H1 (cell line): ENCODE measurements at regions not wholly inside any gene's neighbourhood (a gene's known extent, or its start where the extent isn't known, plus 50 kb on each side); places are given as distances from the start of the nearest gene placed in this dataset.

Experiments
- CTCF ChIA-PET: fragments of 300-600 bp; sonication (Branson Sonifier 250); formaldehyde crosslinking; loops from one replicate; lab custom pipeline; 2021; ENCODE audit not compliant: partially characterized antibody; lab: Charles Lee
- POLR2A ChIA-PET: fragments of 300-600 bp; sonication (Branson Sonifier 250); formaldehyde crosslinking; loops from one replicate; lab custom pipeline; 2021; ENCODE audit warnings: inconsistent platforms; ENCODE audit not compliant: partially characterized antibody; lab: Charles Lee
- DNase-seq, 2 experiments: peaks; one replicate each; pipeline versions ENCODE4 v3.0.0 to v3.0.0-alpha.2; 2010 to 2022; ENCODE audit warnings: low spot score in 2 of 2, low read depth in 1 of 2, mixed read lengths in 1 of 2
- FAIRE-seq: peaks from 2 replicates; lab custom pipeline; 2011; peaks lifted over from hg19 to GRCh38; lab: Jason Lieb, UNC
- H2AFZ ChIP-seq: 2 replicates; pipeline ENCODE4 v1.8.1; 2012; ENCODE audit warnings: low read length, inconsistent platforms
- H2AK5ac ChIP-seq: 2 replicates; pipeline ENCODE4 v1.6.1; 2013; ENCODE audit warnings: low read depth, low read length
- H2BK120ac ChIP-seq: replicated peaks from 2 replicates; pipeline ENCODE3; 2013; ENCODE audit warnings: low read depth, low read length, inconsistent platforms
- H2BK12ac ChIP-seq: 2 replicates; pipeline ENCODE4 v1.6.1; 2013; ENCODE audit warnings: low read depth, low read length
- H2BK15ac ChIP-seq: 2 replicates; pipeline ENCODE4 v1.6.1; 2013; ENCODE audit warnings: low read length
- H2BK20ac ChIP-seq: 2 replicates; pipeline ENCODE4 v1.6.1; 2013; ENCODE audit warnings: low read length
- H2BK5ac ChIP-seq: 2 replicates; pipeline ENCODE4 v1.6.1; 2013; ENCODE audit warnings: low read depth, low read length
- H3K14ac ChIP-seq: 2 replicates; pipeline ENCODE4 v1.6.1; 2013; ENCODE audit warnings: inconsistent platforms; ENCODE audit not compliant: insufficient read length
- H3K18ac ChIP-seq: 2 replicates; pipeline ENCODE4 v1.6.1; 2013; ENCODE audit warnings: low read length; ENCODE audit errors: extremely low read depth
- H3K23ac ChIP-seq: 2 replicates; pipeline ENCODE4 v1.6.1; 2013; ENCODE audit warnings: inconsistent platforms; ENCODE audit not compliant: insufficient read length
- H3K23me2 ChIP-seq: 2 replicates; pipeline ENCODE4 v1.6.1; 2013; ENCODE audit warnings: low read depth, low read length
- H3K27ac ChIP-seq: 2 replicates; pipeline ENCODE4 v1.6.1; 2011; ENCODE audit warnings: low read depth, low read length, inconsistent platforms
- H3K27me3 ChIP-seq, 4 experiments: replicated peaks in 1 of 4; 1 replicate in 1 of 4; 2 replicates in 3 of 4; pipeline versions ENCODE4 v1.6.1 to v1.8.1; 2011 to 2013; ENCODE audit warnings: low read length in 3 of 4, mild to moderate bottlenecking in 3 of 4, inconsistent platforms in 2 of 4, mixed read lengths in 2 of 4, moderate library complexity in 1 of 4; ENCODE audit not compliant: control insufficient read depth in 3 of 4, insufficient read depth in 3 of 4; ENCODE audit errors: extremely low read depth in 1 of 4
- H3K36me3 ChIP-seq, 4 experiments: 2 replicates each; pipeline versions ENCODE4 v1.6.1 to v1.8.1; 2011 to 2013; ENCODE audit warnings: mild to moderate bottlenecking in 4 of 4, low read length in 3 of 4, moderate library complexity in 2 of 4, control low read depth in 1 of 4, inconsistent platforms in 1 of 4; ENCODE audit not compliant: insufficient read depth in 4 of 4, control insufficient read depth in 2 of 4
- H3K4ac ChIP-seq: replicated peaks from 2 replicates; pipeline ENCODE3; 2013; ENCODE audit warnings: low read length, low read depth, mixed read lengths, inconsistent platforms; ENCODE audit not compliant: insufficient read length
- H3K4me1 ChIP-seq, 4 experiments: replicated peaks in 1 of 4; 1 replicate in 1 of 4; 2 replicates in 3 of 4; pipeline versions ENCODE4 v1.6.1 to v1.8.1; 2011 to 2013; ENCODE audit warnings: low read length in 3 of 4, inconsistent platforms in 2 of 4, mixed read lengths in 1 of 4; ENCODE audit not compliant: insufficient read depth in 4 of 4, control insufficient read depth in 3 of 4
- H3K4me2 ChIP-seq, 2 experiments: 2 replicates each; pipeline versions ENCODE4 v1.6.1 to v1.8.1; 2011 to 2013; ENCODE audit warnings: low read depth in 2 of 2, low read length in 2 of 2, control low read depth in 1 of 2, inconsistent platforms in 1 of 2, mild to moderate bottlenecking in 1 of 2; ENCODE audit not compliant: insufficient read depth in 1 of 2
- H3K4me3 ChIP-seq, 4 experiments: fragments of 200-600, 300-600 bp in 1 of 4; sonication (generic), shearing (Covaris generic), sonication (Bioruptor Twin) in 1 of 4; 2 replicates each; pipeline versions ENCODE4 v1.5.1 to v1.8.1; 2011 to 2016; ENCODE audit warnings: low read length in 4 of 4, low read depth in 3 of 4, control low read depth in 2 of 4, inconsistent platforms in 2 of 4, mild to moderate bottlenecking in 2 of 4, mixed read lengths in 1 of 4, moderate library complexity in 1 of 4; ENCODE audit not compliant: insufficient read depth in 2 of 4; ENCODE audit errors: extremely low read depth in 1 of 4
- H3K56ac ChIP-seq: replicated peaks from 2 replicates; pipeline ENCODE3; 2013; ENCODE audit warnings: low read depth, mild to moderate bottlenecking, mixed read lengths, low read length, inconsistent platforms; ENCODE audit not compliant: insufficient read length
- H3K79me1 ChIP-seq: 2 replicates; pipeline ENCODE4 v1.6.1; 2013; ENCODE audit warnings: low read depth, low read length, control low read depth
- H3K79me2 ChIP-seq, 2 experiments: 2 replicates each; pipeline versions ENCODE4 v1.6.1 to v1.8.1; 2012 to 2013; ENCODE audit warnings: low read length in 2 of 2, mild to moderate bottlenecking in 2 of 2, inconsistent platforms in 1 of 2; ENCODE audit not compliant: insufficient read depth in 2 of 2, control insufficient read depth in 1 of 2
- H3K9ac ChIP-seq, 4 experiments: replicated peaks in 1 of 4; 1 replicate in 1 of 4; 2 replicates in 3 of 4; pipeline versions ENCODE4 v1.6.1 to v1.8.1; 2011 to 2013; ENCODE audit warnings: low read depth in 3 of 4, low read length in 3 of 4, control low read depth in 2 of 4, mild to moderate bottlenecking in 2 of 4, moderate library complexity in 2 of 4, inconsistent platforms in 1 of 4; ENCODE audit errors: extremely low read depth in 1 of 4
- H3K9me3 ChIP-seq, 2 experiments: 2 replicates each; pipeline versions ENCODE4 v1.6.1 to v1.8.1; 2012 to 2013; ENCODE audit warnings: mild to moderate bottlenecking in 2 of 2, moderate library complexity in 2 of 2, control low read depth in 1 of 2, inconsistent platforms in 1 of 2, low read depth in 1 of 2, low read length in 1 of 2, mixed read lengths in 1 of 2; ENCODE audit not compliant: insufficient read depth in 2 of 2
- H4K20me1 ChIP-seq, 2 experiments: replicated peaks in 1 of 2; 2 replicates each; pipeline versions ENCODE3 to v1.8.1; 2011 to 2013; ENCODE audit warnings: inconsistent platforms in 2 of 2, low read length in 2 of 2, mild to moderate bottlenecking in 1 of 2; ENCODE audit not compliant: insufficient read depth in 2 of 2, control insufficient read depth in 1 of 2
- H4K5ac ChIP-seq: 2 replicates; pipeline ENCODE4 v1.6.1; 2013; ENCODE audit warnings: low read length, low read depth, mixed read lengths, inconsistent platforms; ENCODE audit not compliant: insufficient read length
- H4K8ac ChIP-seq: 2 replicates; pipeline ENCODE4 v1.8.0; 2013; ENCODE audit warnings: mild to moderate bottlenecking, moderate library complexity, low read length, inconsistent platforms; ENCODE audit not compliant: insufficient read depth; ENCODE audit errors: extremely low read depth
- H4K91ac ChIP-seq: replicated peaks from 2 replicates; pipeline ENCODE3; 2013; ENCODE audit warnings: low read length, mixed read lengths, inconsistent platforms; ENCODE audit not compliant: insufficient read length
- BRCA1 ChIP-seq: IDR thresholded peaks from 2 replicates; pipeline ENCODE4 v1.6.1; 2012; ENCODE audit warnings: low read depth, low read length, improper control_type of control experiment
- CBX8 ChIP-seq: fragments of 300-800, 300-1000 bp; sonication (generic); IDR thresholded peaks from 2 replicates; pipeline ENCODE4 v1.7.1; 2016; ENCODE audit warnings: low read depth, low read length, borderline replicate concordance
- CTBP2 ChIP-seq: IDR thresholded peaks from 2 replicates; pipeline ENCODE4 v1.7.0; 2011; ENCODE audit warnings: borderline replicate concordance, mild to moderate bottlenecking, moderate library complexity, mixed read lengths, low read length; ENCODE audit not compliant: insufficient read depth, insufficient read length
- GTF2F1 ChIP-seq: IDR thresholded peaks from 2 replicates; pipeline ENCODE4 v1.6.1; 2012; ENCODE audit warnings: low read depth, low read length, improper control_type of control experiment, borderline replicate concordance
- NANOG ChIP-seq: IDR thresholded peaks from 2 replicates; pipeline ENCODE4 v1.6.1; 2011; ENCODE audit warnings: low read length, low read depth, mild to moderate bottlenecking, inconsistent platforms; ENCODE audit not compliant: insufficient read depth, poor library complexity, severe bottlenecking
- TCF12 ChIP-seq: IDR thresholded peaks from 2 replicates; pipeline ENCODE4 v1.6.1; 2011; ENCODE audit warnings: low read depth, mild to moderate bottlenecking, low read length
- TEAD4 ChIP-seq: IDR thresholded peaks from 2 replicates; pipeline ENCODE4 v1.6.1; 2012; ENCODE audit warnings: low read depth, low read length, inconsistent platforms, mixed read lengths
- WGBS, 2 experiments: shearing (Covaris generic) in 1 of 2; methylation state at CpG; one replicate each; pipeline versions ENCODE4 v1.1.6 to v1.1.7; 2013 to 2015; ENCODE audit warnings: low lambda C conversion rate in 2 of 2, mixed read lengths in 2 of 2, inconsistent platforms in 1 of 2, low coverage in 1 of 2, missing lambda C conversion rate in 1 of 2; ENCODE audit not compliant: insufficient replicate concordance in 2 of 2, insufficient coverage in 1 of 2, insufficient read length in 1 of 2; ENCODE audit errors: extremely low coverage in 1 of 2, missing lambda C conversion rate in 1 of 2; 5-methylcytosine and 5-hydroxymethylcytosine counted together
- TF ChIP-seq, protein P1 (sequence below): IDR thresholded peaks from 2 replicates; pipeline ENCODE4 v1.6.1; 2012; ENCODE audit warnings: inconsistent platforms
- TF ChIP-seq, protein P2 (sequence below): IDR thresholded peaks from 2 replicates; pipeline ENCODE4 v1.6.1; 2012; ENCODE audit warnings: inconsistent platforms
- TF ChIP-seq, protein P3 (sequence below), 3 experiments: IDR thresholded peaks; 1 replicate in 2 of 3; 2 replicates in 1 of 3; pipeline versions ENCODE4 v1.5.1 to v1.6.1; 2011; ENCODE audit warnings: low read length in 3 of 3, mild to moderate bottlenecking in 3 of 3, inconsistent platforms in 2 of 3, low read depth in 1 of 3, moderate library complexity in 1 of 3; ENCODE audit not compliant: insufficient read depth in 1 of 3; ENCODE audit errors: control extremely low read depth in 1 of 3

DNA sequence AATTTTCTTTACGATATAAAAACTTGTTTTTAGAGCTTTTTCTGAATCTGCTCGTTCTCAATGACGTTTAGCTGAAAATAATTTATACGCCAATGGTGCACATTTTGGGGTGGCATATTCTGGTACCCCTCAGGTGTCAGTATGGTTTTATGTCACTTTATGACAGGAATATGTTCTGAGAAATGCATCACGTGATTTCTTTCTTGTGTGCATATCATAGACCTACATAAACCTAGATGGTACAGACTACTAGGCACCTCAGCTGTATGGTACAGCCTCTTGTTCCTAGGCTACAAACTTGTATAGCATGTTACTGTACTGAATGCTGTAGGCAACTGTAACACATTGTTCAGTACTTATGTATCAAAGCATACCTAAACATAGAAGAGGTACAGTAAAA is 68.2 kb downstream of the TMEM17 start:
- Histone ChIP-seq H3K79me2 (no peaks in the 10 kb centered on the region), H4K8ac (no peak overlapping the region), H3K27me3 (no peaks in the 10 kb centered on the region), H3K4ac (no peak overlapping the region), H3K56ac (no peak overlapping the region), H2BK5ac (no peak overlapping the region), H2BK120ac (no peak overlapping the region), H3K79me1 (no peaks in the 10 kb centered on the region), H4K91ac (no peak overlapping the region), H3K23ac (no peak overlapping the region), H2BK20ac (no peak overlapping the region), H2AFZ (no peak overlapping the region), H2BK12ac (no peak overlapping the region), H2BK15ac (no peak overlapping the region), H3K9me3 (no peaks in the 10 kb centered on the region), H3K23me2 (no peaks in the 10 kb centered on the region), H3K4me2 (no peak overlapping the region), H4K20me1 (no peaks in the 10 kb centered on the region), H3K14ac (no peak overlapping the region), H4K5ac (no peak overlapping the region), H3K9ac (no peak overlapping the region), H3K27ac (no peak overlapping the region), H3K36me3 (no peaks in the 10 kb centered on the region), H2AK5ac (no peak overlapping the region), H3K4me1 (no peaks in the 10 kb centered on the region), H3K18ac (no peak overlapping the region), H3K4me3 (no peak overlapping the region)
- 95% methylated on average over 5 of the region's 5 CpGs; no CpG with 5 or more reads in 1 of the 2 experiments for WGBS, 2 experiments
- POLR2A ChIA-PET, result no interaction called here
- no peak for FAIRE-seq
- CTCF ChIA-PET, result interaction anchor here (0.6 to 2.9 kb wide), 3 partner anchors 9 to 237 kb away, joined by 3 to 10 read pairs (median 4); no protein-coding TSS in a partner anchor
- no peak for TF ChIP-seq BRCA1
- TF ChIP-seq GTF2F1, result no peak
- TF ChIP-seq CTBP2, result no peak
- TF ChIP-seq TCF12, result no peak
- TF ChIP-seq, protein P1, sequence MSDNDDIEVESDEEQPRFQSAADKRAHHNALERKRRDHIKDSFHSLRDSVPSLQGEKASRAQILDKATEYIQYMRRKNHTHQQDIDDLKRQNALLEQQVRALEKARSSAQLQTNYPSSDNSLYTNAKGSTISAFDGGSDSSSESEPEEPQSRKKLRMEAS, result no peak
- no peak for TF ChIP-seq TEAD4
- TF ChIP-seq, protein P2, sequence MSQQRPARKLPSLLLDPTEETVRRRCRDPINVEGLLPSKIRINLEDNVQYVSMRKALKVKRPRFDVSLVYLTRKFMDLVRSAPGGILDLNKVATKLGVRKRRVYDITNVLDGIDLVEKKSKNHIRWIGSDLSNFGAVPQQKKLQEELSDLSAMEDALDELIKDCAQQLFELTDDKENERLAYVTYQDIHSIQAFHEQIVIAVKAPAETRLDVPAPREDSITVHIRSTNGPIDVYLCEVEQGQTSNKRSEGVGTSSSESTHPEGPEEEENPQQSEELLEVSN, result no peak
- TF ChIP-seq CBX8, result no peak
- TF ChIP-seq, protein P3, sequence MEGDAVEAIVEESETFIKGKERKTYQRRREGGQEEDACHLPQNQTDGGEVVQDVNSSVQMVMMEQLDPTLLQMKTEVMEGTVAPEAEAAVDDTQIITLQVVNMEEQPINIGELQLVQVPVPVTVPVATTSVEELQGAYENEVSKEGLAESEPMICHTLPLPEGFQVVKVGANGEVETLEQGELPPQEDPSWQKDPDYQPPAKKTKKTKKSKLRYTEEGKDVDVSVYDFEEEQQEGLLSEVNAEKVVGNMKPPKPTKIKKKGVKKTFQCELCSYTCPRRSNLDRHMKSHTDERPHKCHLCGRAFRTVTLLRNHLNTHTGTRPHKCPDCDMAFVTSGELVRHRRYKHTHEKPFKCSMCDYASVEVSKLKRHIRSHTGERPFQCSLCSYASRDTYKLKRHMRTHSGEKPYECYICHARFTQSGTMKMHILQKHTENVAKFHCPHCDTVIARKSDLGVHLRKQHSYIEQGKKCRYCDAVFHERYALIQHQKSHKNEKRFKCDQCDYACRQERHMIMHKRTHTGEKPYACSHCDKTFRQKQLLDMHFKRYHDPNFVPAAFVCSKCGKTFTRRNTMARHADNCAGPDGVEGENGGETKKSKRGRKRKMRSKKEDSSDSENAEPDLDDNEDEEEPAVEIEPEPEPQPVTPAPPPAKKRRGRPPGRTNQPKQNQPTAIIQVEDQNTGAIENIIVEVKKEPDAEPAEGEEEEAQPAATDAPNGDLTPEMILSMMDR (IDR thresholded peaks at IDR 0.05; ENCODE audit: control extremely low read depth in 1 of 3, insufficient read depth in 1 of 3, low read depth in 1 of 3, low read length in 3 of 3), result no peak
- no peak for TF ChIP-seq NANOG
- no peak for DNase-seq
